Activated naive CD4-positive, alpha-beta T cell treated with anti-CD3 and anti-CD28 coated beads, Interleukin-2, amount 50 U/mL, for 24 hours (primary cell): ENCODE measurements at regions not wholly inside any gene's neighbourhood (a gene's known extent, or its start where the extent isn't known, plus 50 kb on each side); places are given as distances from the start of the nearest gene placed in this dataset.
"Not testable (repeated sequence)": the region's sequence is repeated elsewhere in the genome, so short reads cannot be mapped to it uniquely, and the experiment has no call there.

Source experiments
- H3K27ac Mint-ChIP-seq: one replicate; pipeline ENCODE4 v1.8.0; 2021; ENCODE audit warnings: mild to moderate bottlenecking, mixed read lengths
- H3K27me3 Mint-ChIP-seq: one replicate; pipeline ENCODE4 v1.8.0; 2021; ENCODE audit warnings: mixed read lengths
- H3K36me3 Mint-ChIP-seq: one replicate; pipeline ENCODE4 v1.8.0; 2021; ENCODE audit warnings: mixed read lengths
- H3K4me1 Mint-ChIP-seq: one replicate; pipeline ENCODE4 v1.8.0; 2021; ENCODE audit warnings: mixed read lengths
- H3K4me3 Mint-ChIP-seq: one replicate; pipeline ENCODE4 v1.8.0; 2021; ENCODE audit warnings: mild to moderate bottlenecking, mixed read lengths
- H3K9me3 Mint-ChIP-seq: one replicate; pipeline ENCODE4 v1.8.0; 2021; ENCODE audit warnings: mixed read lengths

GRCh38 chrX:17977696-17978095 lies 116.6 kb upstream of the RAI2 start:
- Mint-ChIP-seq H3K27ac (no peak overlapping the region), H3K9me3 (no peaks in the 10 kb centered on the region), H3K4me1 (no peaks in the 10 kb centered on the region), H3K27me3 (peaks cover 3% of the 10 kb centered on the region), H3K4me3 (no peak overlapping the region), H3K36me3 (no peaks in the 10 kb centered on the region)

- no peaks in the 10 kb centered on the region for H3K36me3 Mint-ChIP-seq
- H3K27me3 Mint-ChIP-seq = peaks cover 3% of the 10 kb centered on the region
- no peak overlapping the region for H3K4me3 Mint-ChIP-seq
Measured at GRCh38 chrX:17976955-17977354, 115.9 kb upstream of the RAI2 start.

GRCh38 chrX:17975349-17975748 lies 114.3 kb upstream of the RAI2 start:
- not testable (repeated sequence) for H3K27ac Mint-ChIP-seq

More at GRCh38 chrX:17976955-17977354, 115.9 kb upstream of the RAI2 start:
- Mint-ChIP-seq H3K27ac (no peak overlapping the region), H3K9me3 (no peaks in the 10 kb centered on the region), H3K4me1 (no peaks in the 10 kb centered on the region)

GRCh38 chrX:17968367-17968766 lies 107.3 kb upstream of the RAI2 start:
- H3K9me3 Mint-ChIP-seq = no peaks in the 10 kb centered on the region
- H3K4me1 Mint-ChIP-seq = no peaks in the 10 kb centered on the region
- H3K27me3 Mint-ChIP-seq = no peaks in the 10 kb centered on the region
- H3K36me3 Mint-ChIP-seq = no peaks in the 10 kb centered on the region
- no peak overlapping the region for H3K27ac Mint-ChIP-seq
- no peak overlapping the region for H3K4me3 Mint-ChIP-seq

More at GRCh38 chrX:17975349-17975748, 114.3 kb upstream of the RAI2 start:
- H3K9me3 Mint-ChIP-seq, H3K4me3 Mint-ChIP-seq, H3K36me3 Mint-ChIP-seq, H3K4me1 Mint-ChIP-seq, H3K27me3 Mint-ChIP-seq: not testable (repeated sequence)

- Mint-ChIP-seq H3K27me3 (no peaks in the 10 kb centered on the region), H3K4me1 (no peaks in the 10 kb centered on the region), H3K4me3 (no peak overlapping the region), H3K27ac (no peak overlapping the region), H3K36me3 (no peaks in the 10 kb centered on the region), H3K9me3 (no peaks in the 10 kb centered on the region)
Measured at GRCh38 chrX:17967888-17968287, 106.8 kb upstream of the RAI2 start.

GRCh38 chrX:17964871-17965270 lies 103.8 kb upstream of the RAI2 start:
- H3K4me1 Mint-ChIP-seq = no peaks in the 10 kb centered on the region
- no peaks in the 10 kb centered on the region for H3K27me3 Mint-ChIP-seq
- H3K9me3 Mint-ChIP-seq = no peaks in the 10 kb centered on the region
- H3K36me3 Mint-ChIP-seq = no peaks in the 10 kb centered on the region
- no peak overlapping the region for H3K4me3 Mint-ChIP-seq
- H3K27ac Mint-ChIP-seq = no peak overlapping the region

- Mint-ChIP-seq H3K27ac (no peak overlapping the region), H3K9me3 (no peaks in the 10 kb centered on the region), H3K4me3 (no peak overlapping the region), H3K4me1 (no peaks in the 10 kb centered on the region), H3K36me3 (no peaks in the 10 kb centered on the region), H3K27me3 (no peaks in the 10 kb centered on the region)
Measured at GRCh38 chrX:17960891-17961290, 99.8 kb upstream of the RAI2 start.

GRCh38 chrX:17944833-17945497 lies 83.9 kb upstream of the RAI2 start:
- no peak overlapping the region for H3K27ac Mint-ChIP-seq
- no peaks in the 10 kb centered on the region for H3K27me3 Mint-ChIP-seq
- H3K4me3 Mint-ChIP-seq = no peak overlapping the region
- no peaks in the 10 kb centered on the region for H3K36me3 Mint-ChIP-seq
- H3K9me3 Mint-ChIP-seq = no peaks in the 10 kb centered on the region
- no peaks in the 10 kb centered on the region for H3K4me1 Mint-ChIP-seq

GRCh38 chrX:17941171-17941570 lies 80.1 kb upstream of the RAI2 start:
- H3K9me3 Mint-ChIP-seq, H3K36me3 Mint-ChIP-seq, H3K4me3 Mint-ChIP-seq, H3K4me1 Mint-ChIP-seq, H3K27me3 Mint-ChIP-seq, H3K27ac Mint-ChIP-seq: not testable (repeated sequence)

GRCh38 chrX:17939724-17940123 lies 78.6 kb upstream of the RAI2 start:
- H3K27ac Mint-ChIP-seq = no peak overlapping the region
- peaks cover 2% of the 10 kb centered on the region for H3K27me3 Mint-ChIP-seq
- H3K4me3 Mint-ChIP-seq = no peak overlapping the region
- H3K9me3 Mint-ChIP-seq = no peaks in the 10 kb centered on the region
- no peaks in the 10 kb centered on the region for H3K4me1 Mint-ChIP-seq
- H3K36me3 Mint-ChIP-seq = no peaks in the 10 kb centered on the region

- H3K4me1 Mint-ChIP-seq = no peaks in the 10 kb centered on the region
- H3K27ac Mint-ChIP-seq = no peak overlapping the region
- no peaks in the 10 kb centered on the region for H3K9me3 Mint-ChIP-seq
- H3K4me3 Mint-ChIP-seq = no peak overlapping the region
- H3K36me3 Mint-ChIP-seq = no peaks in the 10 kb centered on the region
- H3K27me3 Mint-ChIP-seq = peaks cover 2% of the 10 kb centered on the region
Measured at GRCh38 chrX:17933856-17934255, 72.8 kb upstream of the RAI2 start.

- Mint-ChIP-seq H3K4me1 (no peaks in the 10 kb centered on the region), H3K36me3 (no peaks in the 10 kb centered on the region), H3K27me3 (peaks cover 2% of the 10 kb centered on the region), H3K27ac (no peak overlapping the region), H3K9me3 (no peaks in the 10 kb centered on the region), H3K4me3 (no peak overlapping the region)
Measured at GRCh38 chrX:17932781-17933180, 71.7 kb upstream of the RAI2 start.

- no peaks in the 10 kb centered on the region for H3K27me3 Mint-ChIP-seq
- H3K9me3 Mint-ChIP-seq = no peaks in the 10 kb centered on the region
- no peaks in the 10 kb centered on the region for H3K36me3 Mint-ChIP-seq
- no peak overlapping the region for H3K27ac Mint-ChIP-seq
- H3K4me1 Mint-ChIP-seq = no peaks in the 10 kb centered on the region
- H3K4me3 Mint-ChIP-seq = no peak overlapping the region
Measured at GRCh38 chrX:17931855-17932254, 70.8 kb upstream of the RAI2 start.

GRCh38 chrX:17930850-17931249 lies 69.8 kb upstream of the RAI2 start:
- H3K4me1 Mint-ChIP-seq = no peaks in the 10 kb centered on the region
- H3K27ac Mint-ChIP-seq = no peak overlapping the region
- H3K36me3 Mint-ChIP-seq = no peaks in the 10 kb centered on the region
- no peaks in the 10 kb centered on the region for H3K27me3 Mint-ChIP-seq
- no peak overlapping the region for H3K4me3 Mint-ChIP-seq
- peaks cover 8% of the 10 kb centered on the region for H3K9me3 Mint-ChIP-seq

- Mint-ChIP-seq H3K36me3 (no peaks in the 10 kb centered on the region), H3K4me1 (peaks cover 7% of the 10 kb centered on the region), H3K27ac (no peak overlapping the region), H3K27me3 (no peaks in the 10 kb centered on the region), H3K9me3 (peaks cover 8% of the 10 kb centered on the region), H3K4me3 (no peak overlapping the region)
Measured at GRCh38 chrX:17923546-17923945, 62.4 kb upstream of the RAI2 start.

GRCh38 chrX:17922303-17922702 lies 61.2 kb upstream of the RAI2 start:
- Mint-ChIP-seq H3K9me3 (peaks cover 8% of the 10 kb centered on the region), H3K36me3 (no peaks in the 10 kb centered on the region), H3K27me3 (no peaks in the 10 kb centered on the region), H3K4me3 (no peak overlapping the region), H3K4me1 (peaks cover 7% of the 10 kb centered on the region), H3K27ac (no peak overlapping the region)

GRCh38 chrX:17919896-17920446 lies 58.9 kb upstream of the RAI2 start:
- H3K27me3 Mint-ChIP-seq = no peaks in the 10 kb centered on the region
- no peaks in the 10 kb centered on the region for H3K9me3 Mint-ChIP-seq
- peaks cover 7% of the 10 kb centered on the region for H3K4me1 Mint-ChIP-seq
- no peaks in the 10 kb centered on the region for H3K36me3 Mint-ChIP-seq
- H3K27ac Mint-ChIP-seq = no peak overlapping the region
- H3K4me3 Mint-ChIP-seq = no peak overlapping the region
